Activated CD8-positive, alpha-beta memory T cell treated with anti-CD3 and anti-CD28 coated beads for 4 hours (primary cell): ENCODE measurements at regions not wholly inside any gene's neighbourhood (a gene's known extent, or its start where the extent isn't known, plus 50 kb on each side); places are given as distances from the start of the nearest gene placed in this dataset.

Experiments
- DNase-seq, 2 donors: peaks; one replicate each; pipeline ENCODE4 v3.0.0-alpha.2; 2020; ENCODE audit warnings: low read depth in 2 of 2

GRCh38 chr11:62030071-62030684, 62.7 kb upstream of the FTH1 start:
- DNase-seq = no peak

- no peak for DNase-seq
These were observed 59.4 kb upstream of the FTH1 start for GRCh38 chr11:62026739-62027370.

GRCh38 chr11:62025487-62026105, 58.2 kb upstream of the FTH1 start:
- DNase-seq = peak; percentile 24 to 36

- DNase-seq = no peak
These were observed 57.6 kb upstream of the FTH1 start for GRCh38 chr11:62024936-62025486.

- DNase-seq = no peak
These were observed 54.8 kb upstream of the FTH1 start for GRCh38 chr11:62022211-62022610.

GRCh38 chr11:62020661-62021060, 53.2 kb upstream of the FTH1 start:
- no peak for DNase-seq

GRCh38 chr11:62018981-62019664, 51.7 kb upstream of the FTH1 start:
- DNase-seq = no peak

GRCh38 chr11:62017878-62018655, 50.6 kb upstream of the FTH1 start:
- no peak for DNase-seq
